ENCODE measurements at regions not wholly inside any gene's neighbourhood (a gene's known extent, or its start where the extent isn't known, plus 50 kb on each side); places are given as distances from the start of the nearest gene placed in this dataset.

DNA sequence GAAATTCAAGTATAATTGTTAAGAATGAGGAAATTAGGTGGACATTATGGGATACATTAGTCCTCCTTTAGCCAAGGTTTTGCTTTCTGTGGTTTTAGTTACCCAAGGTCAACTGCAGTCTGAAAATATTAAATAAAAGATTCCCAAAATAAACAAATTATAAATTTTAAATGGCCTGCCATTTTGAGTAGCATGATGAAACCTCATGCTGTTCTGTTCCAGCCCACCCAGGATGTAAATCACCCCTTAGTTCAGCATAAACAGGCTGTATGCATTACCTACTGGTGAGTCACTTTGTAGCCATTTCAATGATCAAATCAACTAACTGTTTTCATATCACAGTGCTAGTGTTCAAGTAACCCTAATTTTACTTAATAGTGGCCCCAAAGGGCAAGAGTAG is 132.5 kb upstream of the LYPLAL1 start:
- TF ChIP-seq, protein P1, sequence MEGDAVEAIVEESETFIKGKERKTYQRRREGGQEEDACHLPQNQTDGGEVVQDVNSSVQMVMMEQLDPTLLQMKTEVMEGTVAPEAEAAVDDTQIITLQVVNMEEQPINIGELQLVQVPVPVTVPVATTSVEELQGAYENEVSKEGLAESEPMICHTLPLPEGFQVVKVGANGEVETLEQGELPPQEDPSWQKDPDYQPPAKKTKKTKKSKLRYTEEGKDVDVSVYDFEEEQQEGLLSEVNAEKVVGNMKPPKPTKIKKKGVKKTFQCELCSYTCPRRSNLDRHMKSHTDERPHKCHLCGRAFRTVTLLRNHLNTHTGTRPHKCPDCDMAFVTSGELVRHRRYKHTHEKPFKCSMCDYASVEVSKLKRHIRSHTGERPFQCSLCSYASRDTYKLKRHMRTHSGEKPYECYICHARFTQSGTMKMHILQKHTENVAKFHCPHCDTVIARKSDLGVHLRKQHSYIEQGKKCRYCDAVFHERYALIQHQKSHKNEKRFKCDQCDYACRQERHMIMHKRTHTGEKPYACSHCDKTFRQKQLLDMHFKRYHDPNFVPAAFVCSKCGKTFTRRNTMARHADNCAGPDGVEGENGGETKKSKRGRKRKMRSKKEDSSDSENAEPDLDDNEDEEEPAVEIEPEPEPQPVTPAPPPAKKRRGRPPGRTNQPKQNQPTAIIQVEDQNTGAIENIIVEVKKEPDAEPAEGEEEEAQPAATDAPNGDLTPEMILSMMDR (IDR thresholded peaks at IDR 0.05; ENCODE audit: insufficient read depth, low read length), result no peak
- DNase-seq (ENCODE audit: low read depth), result peak; percentile 86
- H3K4me3 ChIP-seq (ENCODE audit: low read depth, low read length), result no peak overlapping the region

DNA sequence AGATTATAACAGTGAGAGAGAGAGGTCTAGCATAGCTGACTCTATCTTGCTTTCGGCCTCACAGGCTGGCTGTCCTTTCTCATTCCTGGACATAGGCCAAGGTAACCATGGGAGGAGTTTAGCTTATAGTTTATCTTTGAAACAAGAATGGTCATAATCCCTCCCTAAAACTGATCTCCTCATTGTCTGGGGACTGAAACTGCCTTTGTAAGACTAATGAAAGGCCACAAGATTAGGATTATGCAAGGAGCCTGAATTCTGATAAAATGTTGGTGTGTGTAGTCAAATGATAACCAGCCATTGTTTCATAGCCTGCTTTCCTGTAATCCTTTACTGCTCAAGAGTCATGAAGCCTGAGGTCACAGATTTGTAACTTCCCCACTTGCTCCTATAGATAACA is 131.9 kb upstream of the LYPLAL1 start:
- DNase-seq (ENCODE audit: low read depth), result peak; percentile 98
- H3K4me3 ChIP-seq (ENCODE audit: low read depth, low read length), result no peak overlapping the region
- TF ChIP-seq, protein P1 (IDR thresholded peaks at IDR 0.05; ENCODE audit: insufficient read depth, low read length), result no peak

DNA sequence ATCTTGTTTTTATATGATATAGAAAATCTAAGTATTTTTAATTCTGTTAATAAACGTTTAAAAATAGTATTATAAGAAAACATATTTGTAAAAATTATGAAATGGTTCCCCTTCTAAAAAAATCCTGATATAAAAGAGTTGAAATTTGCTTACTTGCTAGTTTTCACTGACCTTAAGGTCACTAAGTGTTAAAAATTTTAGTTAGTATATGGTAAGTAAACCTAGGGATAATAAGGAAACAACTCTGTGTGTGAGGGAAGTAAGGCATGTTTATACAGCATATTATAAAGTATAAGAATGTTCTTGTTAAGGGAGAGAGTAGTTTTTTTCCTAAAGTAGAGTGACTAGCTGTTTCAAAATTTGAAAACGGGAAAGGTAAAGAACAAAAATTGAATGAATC is 130.9 kb upstream of the LYPLAL1 start:
- no peak for DNase-seq (ENCODE audit: low read depth)

DNA sequence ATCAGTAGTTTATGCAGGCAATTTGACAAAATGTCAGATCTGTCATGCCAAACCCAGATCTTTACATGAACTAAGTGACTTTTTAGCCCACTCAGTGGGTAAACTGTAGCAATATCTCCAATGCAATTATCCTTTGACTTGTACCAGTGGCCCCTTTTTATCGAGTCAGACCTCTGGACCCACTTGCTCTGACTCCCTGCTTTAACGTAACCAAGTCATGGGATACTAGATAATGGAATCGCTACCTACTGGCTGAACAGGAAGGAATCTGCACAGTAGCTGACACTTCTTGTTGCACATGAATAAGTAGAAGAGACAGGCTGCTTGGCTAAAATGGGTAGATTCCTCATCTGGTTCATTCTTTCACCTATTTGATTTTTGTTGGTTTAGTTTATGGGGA is 128.4 kb upstream of the LYPLAL1 start:
- DNase-seq (ENCODE audit: low read depth), result no peak
- no peak overlapping the region for H3K4me3 ChIP-seq (ENCODE audit: low read depth, low read length)
- TF ChIP-seq, protein P1 (IDR thresholded peaks at IDR 0.05; ENCODE audit: insufficient read depth, low read length), result no peak

More for the DNA sequence above, 130.9 kb upstream of the LYPLAL1 start:
- no peak overlapping the region for H3K4me3 ChIP-seq (ENCODE audit: low read depth, low read length)
- TF ChIP-seq, protein P1 (IDR thresholded peaks at IDR 0.05; ENCODE audit: insufficient read depth, low read length), result no peak

DNA sequence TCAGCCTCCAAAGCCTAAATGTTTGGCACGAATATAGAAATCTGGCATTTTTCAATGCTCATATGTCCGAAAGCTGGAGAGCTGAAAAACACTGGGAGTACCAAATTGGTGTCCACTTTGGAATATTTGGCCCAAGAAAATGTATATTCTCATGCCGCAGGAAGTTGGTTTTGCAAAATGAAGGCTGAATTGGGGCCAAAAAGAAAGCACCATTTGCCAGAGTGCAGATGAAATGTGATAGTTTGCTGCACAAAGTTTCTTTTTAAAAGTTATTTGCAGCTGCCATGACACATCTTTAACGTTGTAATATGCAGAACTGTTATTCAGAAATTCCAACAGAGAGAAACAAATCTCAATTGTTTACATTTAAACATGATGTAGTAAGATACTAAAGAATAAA is 124.2 kb upstream of the LYPLAL1 start:
- TF ChIP-seq, protein P1 (IDR thresholded peaks at IDR 0.05; ENCODE audit: insufficient read depth, low read length), result no peak
- no peak overlapping the region for H3K4me3 ChIP-seq (ENCODE audit: low read depth, low read length)
- peak; percentile 77 for DNase-seq (ENCODE audit: low read depth)

DNA sequence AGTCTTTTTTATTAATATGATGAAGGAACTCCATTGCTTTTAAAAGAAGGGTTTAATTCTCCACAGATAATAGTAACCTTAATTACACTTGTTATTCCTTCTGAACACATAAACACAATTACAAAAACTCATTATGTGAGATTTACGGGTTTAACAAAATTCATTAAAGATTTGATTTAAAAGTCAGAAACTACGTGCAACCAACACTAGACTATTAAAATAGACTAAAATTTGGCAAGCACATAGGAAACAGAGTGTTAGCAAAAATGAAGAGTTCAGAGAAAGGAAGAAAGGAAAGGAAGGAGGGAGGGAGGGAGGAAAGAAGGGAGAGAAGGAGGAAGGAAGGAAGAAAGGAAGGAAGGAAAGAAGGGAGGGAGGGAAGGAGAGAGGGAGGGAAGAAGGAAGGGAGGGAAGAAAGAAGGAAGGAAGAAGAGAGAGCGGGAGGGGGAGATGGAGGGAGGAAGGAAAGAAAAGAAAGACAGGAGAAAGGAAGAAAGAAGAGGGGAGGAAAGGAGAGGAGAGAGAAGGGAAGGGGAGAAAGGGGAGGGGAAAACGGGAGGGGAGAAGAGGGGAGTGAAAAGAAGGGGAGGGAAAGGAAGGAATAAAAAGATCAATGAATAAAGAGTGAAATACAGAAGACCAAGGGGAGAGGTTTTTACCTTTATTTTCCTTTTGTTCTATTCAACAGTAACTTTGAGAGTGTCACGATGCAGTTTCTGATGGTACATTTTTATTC is 123.4 kb upstream of the LYPLAL1 start:
- TF ChIP-seq, protein P1 (IDR thresholded peaks at IDR 0.05; ENCODE audit: insufficient read depth, low read length), result no peak
- no peak for DNase-seq (ENCODE audit: low read depth)
- H3K4me3 ChIP-seq (ENCODE audit: low read depth, low read length), result no peak overlapping the region

DNA sequence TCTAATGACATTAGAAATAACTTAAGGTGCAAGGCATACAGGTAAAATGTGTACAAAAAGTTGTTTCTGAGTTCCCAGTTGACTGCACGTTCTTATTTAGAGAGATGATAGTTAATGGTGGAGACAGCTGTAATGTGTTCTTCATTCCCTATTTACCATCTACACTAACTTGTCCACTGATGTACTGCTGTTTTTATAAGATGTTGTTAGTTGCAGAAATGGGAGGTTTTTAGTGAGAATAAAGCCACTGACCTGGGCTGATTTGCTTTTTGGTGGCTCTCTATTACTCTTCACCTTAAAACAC is 122.9 kb upstream of the LYPLAL1 start:
- no peak overlapping the region for H3K4me3 ChIP-seq (ENCODE audit: low read depth, low read length)
- no peak for DNase-seq (ENCODE audit: low read depth)
- TF ChIP-seq, protein P1 (IDR thresholded peaks at IDR 0.05; ENCODE audit: insufficient read depth, low read length), result no peak

Data from fibroblast of the aortic adventitia (primary cell).